GM12872 (cell line): ENCODE measurements at regions not wholly inside any gene's neighbourhood (a gene's known extent, or its start where the extent isn't known, plus 50 kb on each side); places are given as distances from the start of the nearest gene placed in this dataset.

ENCODE experiments used
- TF ChIP-seq, protein P1 (sequence below): IDR thresholded peaks from 3 replicates; pipeline ENCODE4 v1.5.1; 2011; ENCODE audit warnings: low read depth, mild to moderate bottlenecking, low read length, moderate library complexity; ENCODE audit not compliant: insufficient read depth

DNA sequence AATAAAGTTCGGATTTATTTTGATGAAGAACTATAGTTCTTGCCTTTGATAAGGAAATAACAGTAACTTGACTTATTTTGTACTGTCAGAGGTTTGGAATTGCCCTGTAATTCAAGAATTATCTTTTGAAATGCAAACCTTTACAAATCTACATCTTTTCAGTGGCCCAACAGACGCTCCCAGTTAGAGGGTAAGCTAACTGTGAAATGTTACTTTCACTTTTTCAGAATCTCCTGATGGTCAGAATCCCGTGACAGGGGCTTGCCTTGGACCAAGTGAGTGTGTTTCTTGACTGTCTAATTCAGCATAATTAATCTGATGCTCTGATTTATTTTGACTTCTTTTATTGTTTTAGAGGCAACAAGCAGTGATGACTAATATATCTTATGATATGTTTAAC, 262.5 kb downstream of the PLOD2 start:
- TF ChIP-seq, protein P1, sequence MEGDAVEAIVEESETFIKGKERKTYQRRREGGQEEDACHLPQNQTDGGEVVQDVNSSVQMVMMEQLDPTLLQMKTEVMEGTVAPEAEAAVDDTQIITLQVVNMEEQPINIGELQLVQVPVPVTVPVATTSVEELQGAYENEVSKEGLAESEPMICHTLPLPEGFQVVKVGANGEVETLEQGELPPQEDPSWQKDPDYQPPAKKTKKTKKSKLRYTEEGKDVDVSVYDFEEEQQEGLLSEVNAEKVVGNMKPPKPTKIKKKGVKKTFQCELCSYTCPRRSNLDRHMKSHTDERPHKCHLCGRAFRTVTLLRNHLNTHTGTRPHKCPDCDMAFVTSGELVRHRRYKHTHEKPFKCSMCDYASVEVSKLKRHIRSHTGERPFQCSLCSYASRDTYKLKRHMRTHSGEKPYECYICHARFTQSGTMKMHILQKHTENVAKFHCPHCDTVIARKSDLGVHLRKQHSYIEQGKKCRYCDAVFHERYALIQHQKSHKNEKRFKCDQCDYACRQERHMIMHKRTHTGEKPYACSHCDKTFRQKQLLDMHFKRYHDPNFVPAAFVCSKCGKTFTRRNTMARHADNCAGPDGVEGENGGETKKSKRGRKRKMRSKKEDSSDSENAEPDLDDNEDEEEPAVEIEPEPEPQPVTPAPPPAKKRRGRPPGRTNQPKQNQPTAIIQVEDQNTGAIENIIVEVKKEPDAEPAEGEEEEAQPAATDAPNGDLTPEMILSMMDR = no peak

DNA sequence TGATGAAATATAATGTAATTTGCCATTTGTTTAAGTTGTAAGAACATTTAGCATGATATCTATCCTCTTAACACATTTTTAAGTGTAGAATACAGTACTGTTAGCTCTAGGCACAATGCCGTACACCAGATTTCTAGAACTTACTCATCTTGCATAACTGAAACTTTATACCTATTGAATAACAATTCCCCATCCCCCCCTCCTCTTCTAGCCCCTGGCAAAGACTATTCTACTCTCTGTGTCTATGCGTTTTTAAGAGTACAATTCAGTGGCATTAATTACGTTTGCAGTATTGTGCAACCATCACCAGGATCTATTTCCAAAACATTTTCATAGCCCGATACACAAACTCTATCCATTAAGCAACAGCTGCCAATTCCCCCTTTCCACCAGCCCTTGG, 261.7 kb downstream of the PLOD2 start:
- TF ChIP-seq, protein P1 = no peak

DNA sequence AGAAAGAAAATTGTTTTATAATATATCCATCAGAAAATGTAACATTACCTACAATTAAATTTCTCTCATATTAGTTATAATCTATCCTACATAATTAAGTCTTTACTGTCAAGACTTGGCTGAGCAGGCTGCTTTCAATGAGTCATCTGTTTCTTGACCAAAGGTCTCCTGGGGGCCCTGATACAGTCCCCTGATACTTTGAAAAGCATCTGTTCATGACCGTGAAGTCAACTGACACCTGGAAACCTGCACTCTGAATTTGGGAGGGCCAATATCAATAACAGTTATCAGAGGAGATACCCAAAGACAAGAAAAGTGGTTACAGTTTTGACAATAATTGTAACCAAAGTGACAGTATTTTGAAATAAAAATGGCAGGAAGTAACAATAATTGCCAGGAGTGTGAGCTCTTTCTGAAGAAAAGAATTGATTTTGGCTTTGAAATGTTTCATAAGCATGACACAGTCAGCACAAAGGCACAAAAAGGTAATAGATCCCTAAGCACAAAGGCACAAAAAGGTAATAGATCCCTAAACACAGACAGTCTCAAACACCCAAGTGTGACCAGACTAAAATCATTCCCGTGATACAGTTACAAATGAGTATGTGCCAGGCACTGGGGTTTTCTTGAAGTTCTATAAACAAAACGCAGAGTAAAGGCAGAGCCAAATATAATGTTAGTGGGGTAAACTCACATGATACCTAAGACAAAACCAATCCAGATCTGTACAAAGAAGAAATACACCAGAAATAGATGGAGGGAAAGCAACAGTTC, 260.7 kb downstream of the PLOD2 start:
- TF ChIP-seq, protein P1 = no peak

DNA sequence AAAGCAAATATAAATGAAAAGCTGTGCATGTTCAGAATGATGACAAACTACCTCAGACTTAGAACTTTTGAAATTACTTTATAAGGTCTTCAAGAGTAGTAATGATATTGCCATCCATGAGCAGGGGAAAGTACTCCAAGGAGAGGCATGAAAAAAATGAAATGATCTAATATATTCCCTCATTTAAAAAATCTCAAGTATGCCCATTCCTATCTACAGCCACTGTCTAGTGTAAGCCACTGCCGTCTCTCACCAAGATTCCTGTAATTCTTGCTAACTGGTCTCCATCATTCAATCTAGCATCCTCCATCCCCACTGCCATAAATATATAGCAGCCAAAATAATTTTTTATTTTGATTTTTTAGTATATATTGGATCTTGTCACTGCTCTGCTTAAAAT, 258.8 kb downstream of the PLOD2 start:
- TF ChIP-seq, protein P1 = no peak

DNA sequence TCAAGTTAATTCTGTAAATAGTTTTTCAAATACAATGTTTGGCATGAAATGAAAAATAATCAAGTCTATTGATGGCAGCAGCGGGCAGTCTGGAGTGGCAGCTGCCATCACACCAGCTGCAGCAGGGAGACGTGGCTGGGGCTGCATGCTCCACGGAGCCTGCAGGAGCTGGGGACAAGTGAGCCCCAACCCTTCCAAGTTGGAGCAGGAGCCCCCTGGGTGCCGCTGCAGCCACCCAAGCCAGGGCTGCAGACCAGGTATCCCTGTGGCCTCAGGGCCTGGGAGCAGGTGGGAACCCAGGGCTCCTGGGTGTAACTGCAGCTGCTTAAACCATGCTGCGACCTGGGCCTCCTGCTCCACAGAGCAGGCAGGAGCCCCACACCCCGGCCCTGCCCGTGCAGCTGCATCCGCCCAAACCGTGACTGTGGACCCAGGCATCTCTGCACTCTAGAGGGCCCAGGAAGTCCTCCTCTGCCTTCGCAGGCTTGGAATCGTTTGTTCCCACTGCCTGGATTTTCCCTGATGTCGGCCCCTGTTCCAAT, 257.4 kb downstream of the PLOD2 start:
- TF ChIP-seq, protein P1 = no peak

DNA sequence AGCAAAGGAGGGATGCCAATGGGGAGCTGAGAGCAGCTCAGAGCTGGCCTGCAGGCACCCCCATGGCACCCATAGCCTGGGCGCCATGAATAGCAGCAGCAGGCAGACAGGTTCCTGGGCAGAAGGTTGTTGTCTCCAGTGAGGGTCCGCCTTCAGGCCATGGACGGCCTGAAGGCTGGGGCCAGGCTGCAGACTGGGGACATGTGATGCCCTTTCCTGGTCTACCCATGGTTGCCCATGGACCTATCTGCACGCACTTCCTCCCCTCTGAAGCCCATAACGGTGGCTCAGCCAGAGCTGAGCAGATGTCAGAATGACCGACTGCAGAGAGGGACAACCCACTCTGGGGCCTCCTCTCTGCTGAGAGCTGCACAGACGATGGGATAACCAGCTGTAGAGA, 256.8 kb downstream of the PLOD2 start:
- TF ChIP-seq, protein P1 = no peak

DNA sequence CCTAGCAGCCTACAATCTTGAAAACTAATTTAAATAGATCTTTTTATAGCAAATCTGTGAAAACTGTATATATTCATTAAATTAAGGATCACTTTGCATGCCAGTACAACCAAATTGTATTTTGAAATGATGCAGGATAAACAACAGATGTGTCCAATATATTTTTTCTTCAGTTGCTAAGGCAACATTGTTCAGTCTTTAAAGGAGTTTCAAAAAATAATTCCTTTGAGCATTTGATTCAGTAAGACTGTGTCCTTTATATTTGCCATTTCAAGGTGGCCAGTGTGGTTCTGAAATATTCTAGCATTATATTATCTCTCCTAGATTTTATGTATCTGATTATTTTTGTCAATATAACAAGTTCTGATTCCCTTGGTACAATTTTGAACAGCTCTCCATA, 254.7 kb downstream of the PLOD2 start:
- TF ChIP-seq, protein P1 = no peak
